Parathyroid adenoma (tissue), 2 donors: ENCODE measurements at regions not wholly inside any gene's neighbourhood (a gene's known extent, or its start where the extent isn't known, plus 50 kb on each side); places are given as distances from the start of the nearest gene placed in this dataset.

ENCODE experiments used
- H2AFZ ChIP-seq: fragments of 300-600 bp; sonication (generic); one replicate; pipeline ENCODE4 v1.7.0; 2017; ENCODE audit warnings: antibody characterized with exemption, mild to moderate bottlenecking
- H3K27ac ChIP-seq: fragments of 300-600 bp; sonication (generic); one replicate; pipeline ENCODE4 v1.7.0; 2017
- H3K27me3 ChIP-seq: fragments of 300-600 bp; sonication (generic); one replicate; pipeline ENCODE4 v1.7.0; 2017; ENCODE audit warnings: low read length; ENCODE audit not compliant: control insufficient read depth, insufficient read depth
- H3K36me3 ChIP-seq: fragments of 300-600 bp; sonication (generic); one replicate; pipeline ENCODE4 v1.7.0; 2017; ENCODE audit warnings: low read length; ENCODE audit not compliant: control insufficient read depth, insufficient read depth
- H3K4me1 ChIP-seq: fragments of 300-600 bp; sonication (generic); one replicate; pipeline ENCODE4 v1.7.0; 2017; ENCODE audit warnings: control low read depth
- H3K4me2 ChIP-seq: fragments of 300-600 bp; sonication (generic); one replicate; pipeline ENCODE4 v1.7.0; 2017; ENCODE audit warnings: low read length
- H3K4me3 ChIP-seq: fragments of 300-600 bp; sonication (generic); one replicate; pipeline ENCODE4 v1.7.0; 2017; ENCODE audit warnings: low read depth, low read length
- H3K79me2 ChIP-seq: fragments of 300-600 bp; sonication (generic); one replicate; pipeline ENCODE4 v1.7.0; 2017; ENCODE audit warnings: control low read depth
- H3K9ac ChIP-seq: fragments of 300-600 bp; sonication (generic); one replicate; pipeline ENCODE4 v1.7.0; 2017; ENCODE audit warnings: mild to moderate bottlenecking
- H3K9me3 ChIP-seq: fragments of 300-600 bp; sonication (generic); one replicate; pipeline ENCODE4 v1.7.0; 2017; ENCODE audit warnings: low read length; ENCODE audit not compliant: control insufficient read depth
- CTCF ChIP-seq: fragments of 300-600 bp; sonication (generic); IDR thresholded peaks from one replicate; pipeline ENCODE4 v1.7.0; 2017; ENCODE audit warnings: antibody characterized with exemption, mild to moderate bottlenecking
- donor health status: primary hyperparathyroidism.

GRCh38 chr1:29397256-29397590, 160.9 kb downstream of the PTPRU start:
- H3K4me1 ChIP-seq, result no peaks in the 10 kb centered on the region
- no peaks in the 10 kb centered on the region for H3K9me3 ChIP-seq
- no peaks in the 10 kb centered on the region for H3K27me3 ChIP-seq
- no peak overlapping the region for H3K27ac ChIP-seq
- no peak for TF ChIP-seq CTCF
- no peak overlapping the region for H3K4me2 ChIP-seq
- no peak overlapping the region for H3K9ac ChIP-seq
- H2AFZ ChIP-seq, result no peak overlapping the region
- H3K36me3 ChIP-seq, result no peaks in the 10 kb centered on the region
- H3K79me2 ChIP-seq, result no peaks in the 10 kb centered on the region
- H3K4me3 ChIP-seq, result no peak overlapping the region

GRCh38 chr1:29396438-29397255, 160.3 kb downstream of the PTPRU start:
- H3K4me2 ChIP-seq, result no peak overlapping the region
- no peak overlapping the region for H3K27ac ChIP-seq
- H2AFZ ChIP-seq, result no peak overlapping the region
- no peaks in the 10 kb centered on the region for H3K36me3 ChIP-seq
- H3K79me2 ChIP-seq, result no peaks in the 10 kb centered on the region
- no peak for TF ChIP-seq CTCF
- no peak overlapping the region for H3K4me3 ChIP-seq
- H3K9me3 ChIP-seq, result no peaks in the 10 kb centered on the region
- H3K4me1 ChIP-seq, result no peaks in the 10 kb centered on the region
- H3K9ac ChIP-seq, result no peak overlapping the region
- no peaks in the 10 kb centered on the region for H3K27me3 ChIP-seq

- Histone ChIP-seq H3K4me3 (no peak overlapping the region), H3K4me1 (no peaks in the 10 kb centered on the region)
These were observed 159.6 kb downstream of the PTPRU start for GRCh38 chr1:29395736-29396437.

GRCh38 chr1:29394521-29395225, 158.4 kb downstream of the PTPRU start:
- no peaks in the 10 kb centered on the region for H3K79me2 ChIP-seq
- no peak overlapping the region for H3K4me2 ChIP-seq
- H3K9ac ChIP-seq, result no peak overlapping the region
- H3K27ac ChIP-seq, result no peak overlapping the region
- no peaks in the 10 kb centered on the region for H3K27me3 ChIP-seq
- H3K9me3 ChIP-seq, result no peaks in the 10 kb centered on the region
- no peaks in the 10 kb centered on the region for H3K4me1 ChIP-seq
- no peak overlapping the region for H3K4me3 ChIP-seq
- TF ChIP-seq CTCF, result no peak
- H3K36me3 ChIP-seq, result no peaks in the 10 kb centered on the region
- no peak overlapping the region for H2AFZ ChIP-seq

More at GRCh38 chr1:29395736-29396437, 159.6 kb downstream of the PTPRU start:
- no peak for TF ChIP-seq CTCF
- Histone ChIP-seq H3K36me3 (no peaks in the 10 kb centered on the region), H3K9ac (no peak overlapping the region), H3K79me2 (no peaks in the 10 kb centered on the region), H3K4me2 (no peak overlapping the region), H2AFZ (no peak overlapping the region), H3K27ac (no peak overlapping the region), H3K9me3 (no peaks in the 10 kb centered on the region), H3K27me3 (no peaks in the 10 kb centered on the region)
